OCI-M1 (cell line): ENCODE measurements at regions not wholly inside any gene's neighbourhood (a gene's known extent, or its start where the extent isn't known, plus 50 kb on each side); places are given as distances from the start of the nearest gene placed in this dataset.
A peak's percentile ranks its signal among the peaks of the same experiment; 100 is the strongest.

Source experiments
- DNase-seq: peaks from one replicate; lab custom pipeline; 2025; lab: John Stamatoyannopoulos, UW

- DNase-seq: no peak
These were observed 491.9 kb downstream of the MID1IP1 start for GRCh38 chrX:39293203-39293602.

GRCh38 chrX:39296472-39296871, 495.2 kb downstream of the MID1IP1 start:
- DNase-seq: no peak

- no peak for DNase-seq
These were observed 497.6 kb downstream of the MID1IP1 start for GRCh38 chrX:39298821-39299220.

GRCh38 chrX:39299615-39300014, 498.4 kb downstream of the MID1IP1 start:
- no peak for DNase-seq

GRCh38 chrX:39301036-39301435, 499.8 kb downstream of the MID1IP1 start:
- DNase-seq: no peak

GRCh38 chrX:39302838-39303237, 501.6 kb downstream of the MID1IP1 start:
- no peak for DNase-seq

- no peak for DNase-seq
These were observed 503.5 kb downstream of the MID1IP1 start for GRCh38 chrX:39304746-39305145.

GRCh38 chrX:39307488-39307887, 506.2 kb downstream of the MID1IP1 start:
- DNase-seq: no peak

GRCh38 chrX:39308126-39308525, 506.9 kb downstream of the MID1IP1 start:
- DNase-seq: no peak

- no peak for DNase-seq
These were observed 507.9 kb downstream of the MID1IP1 start for GRCh38 chrX:39309018-39309635.

- peak; percentile 44 for DNase-seq
These were observed 508.5 kb downstream of the MID1IP1 start for GRCh38 chrX:39309721-39310152.

- DNase-seq: no peak
These were observed 509.6 kb downstream of the MID1IP1 start for GRCh38 chrX:39310891-39311290.

GRCh38 chrX:39311646-39312045, 510.4 kb downstream of the MID1IP1 start:
- DNase-seq: no peak

- no peak for DNase-seq
These were observed 511.9 kb downstream of the MID1IP1 start for GRCh38 chrX:39313146-39313545.

- no peak for DNase-seq
These were observed 517.5 kb downstream of the MID1IP1 start for GRCh38 chrX:39318506-39319343.

- no peak for DNase-seq
These were observed 518.9 kb downstream of the MID1IP1 start for GRCh38 chrX:39320165-39320564.

- DNase-seq: no peak
These were observed 521.2 kb downstream of the MID1IP1 start for GRCh38 chrX:39322496-39322895.

GRCh38 chrX:39324233-39324930, 523.1 kb downstream of the MID1IP1 start:
- no peak for DNase-seq

GRCh38 chrX:39327255-39327654, 526.0 kb downstream of the MID1IP1 start:
- no peak for DNase-seq

- DNase-seq: no peak
These were observed 526.4 kb downstream of the MID1IP1 start for GRCh38 chrX:39327705-39328104.

- no peak for DNase-seq
These were observed 527.4 kb downstream of the MID1IP1 start for GRCh38 chrX:39328661-39329060.

- DNase-seq: peak; percentile 35
These were observed 529.9 kb downstream of the MID1IP1 start for GRCh38 chrX:39331082-39331704.
